Smooth muscle cell (in vitro differentiated cells): ENCODE measurements at regions not wholly inside any gene's neighbourhood (a gene's known extent, or its start where the extent isn't known, plus 50 kb on each side); places are given as distances from the start of the nearest gene placed in this dataset.

ENCODE experiments used
- DNase-seq: peaks from one replicate; lab custom pipeline; 2025; ENCODE audit not compliant: unreplicated experiment; lab: John Stamatoyannopoulos, UW
- H2AFZ ChIP-seq: fragments of 200-600 bp; sonication (generic); 2 replicates; pipeline ENCODE4 v1.6.0; 2016; ENCODE audit warnings: antibody characterized with exemption, low read depth, mild to moderate bottlenecking
- H3F3A ChIP-seq: fragments of 200-600 bp; sonication (generic); 2 replicates; pipeline ENCODE4 v1.6.0; 2017; ENCODE audit warnings: antibody characterized with exemption, low read depth
- H3K27ac ChIP-seq: fragments of 200-600 bp; sonication (generic); 2 replicates; pipeline ENCODE4 v1.5.1; 2016; ENCODE audit warnings: low read depth, mild to moderate bottlenecking
- H3K27me3 ChIP-seq: fragments of 200-600 bp; sonication (generic); 2 replicates; pipeline ENCODE4 v1.6.1; 2016; ENCODE audit warnings: low read depth, mild to moderate bottlenecking
- H3K36me3 ChIP-seq: fragments of 200-600 bp; sonication (generic); 2 replicates; pipeline ENCODE4 v1.5.1; 2016; ENCODE audit warnings: low read depth
- H3K4me1 ChIP-seq: fragments of 200-600 bp; sonication (generic); 2 replicates; pipeline ENCODE4 v1.5.1; 2016; ENCODE audit warnings: low read depth
- H3K4me2 ChIP-seq: fragments of 200-600 bp; sonication (generic); 2 replicates; pipeline ENCODE4 v1.6.0; 2016; ENCODE audit warnings: mild to moderate bottlenecking
- H3K4me3 ChIP-seq: fragments of 200-600 bp; sonication (generic); 2 replicates; pipeline ENCODE4 v1.5.1; 2016; ENCODE audit warnings: mild to moderate bottlenecking
- H3K79me2 ChIP-seq: fragments of 200-600 bp; sonication (generic); 2 replicates; pipeline ENCODE4 v1.6.0; 2016; ENCODE audit warnings: low read depth, mild to moderate bottlenecking
- H3K9ac ChIP-seq: fragments of 200-600 bp; sonication (generic); 2 replicates; pipeline ENCODE4 v1.6.0; 2016; ENCODE audit warnings: low read depth
- H3K9me3 ChIP-seq: fragments of 200-600 bp; sonication (generic); replicated peaks from 2 replicates; pipeline ENCODE4 v1.5.1; 2016; ENCODE audit warnings: low read depth
- H4K20me1 ChIP-seq: fragments of 200-600 bp; sonication (generic); 2 replicates; pipeline ENCODE4 v1.6.0; 2016; ENCODE audit warnings: low read depth
- CTCF ChIP-seq: fragments of 200-600 bp; sonication (generic); IDR thresholded peaks from 2 replicates; pipeline ENCODE4 v1.5.1; 2017; ENCODE audit warnings: borderline replicate concordance, mild to moderate bottlenecking, antibody characterized with exemption; ENCODE audit not compliant: insufficient read depth, poor library complexity, severe bottlenecking
- WGBS: methylation state at CpG from one replicate; pipeline ENCODE4 v1.1.7; 2016; ENCODE audit warnings: low lambda C conversion rate; 5-methylcytosine and 5-hydroxymethylcytosine counted together

DNA sequence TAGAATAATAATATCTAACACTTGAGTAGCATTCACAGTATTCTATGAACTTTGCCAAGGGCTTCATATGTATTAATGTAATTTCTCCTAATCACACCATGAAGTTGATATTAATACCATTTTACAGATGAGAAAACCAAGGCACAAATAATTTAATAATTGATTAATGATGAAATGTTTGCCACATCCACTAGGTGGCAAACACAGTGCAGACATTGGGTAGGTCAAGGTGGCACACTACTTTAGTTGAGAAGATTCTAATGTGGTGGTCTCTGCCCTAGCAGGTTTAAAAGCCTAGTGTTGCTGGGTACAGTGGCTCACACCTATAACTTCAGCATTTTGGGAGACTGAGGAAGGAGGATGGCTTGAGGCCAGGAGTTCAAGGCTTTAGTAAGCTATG, 412.4 kb downstream of the SUCLA2 start:
- TF ChIP-seq CTCF = peak; percentile 4
- no peak overlapping the region for H2AFZ ChIP-seq

DNA sequence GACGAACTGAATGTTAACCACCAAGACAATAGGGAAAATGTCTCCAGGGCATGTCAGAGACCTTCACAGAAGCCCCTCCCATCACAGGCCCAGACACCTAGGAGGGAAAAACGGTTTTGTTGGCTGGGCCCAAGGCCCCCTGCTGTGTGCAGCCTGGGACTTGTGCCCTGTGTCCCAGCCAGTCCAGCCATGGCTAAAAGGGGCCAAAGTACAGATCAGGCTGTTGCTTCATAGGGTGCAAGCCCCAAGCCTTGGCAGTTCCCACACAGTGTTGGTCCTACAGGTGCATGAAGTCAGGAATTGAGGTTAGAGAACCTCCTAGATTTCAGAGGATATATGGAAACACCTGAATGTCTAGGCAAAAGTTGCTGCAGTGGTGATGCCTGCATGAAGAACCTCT, 428.7 kb downstream of the SUCLA2 start:
- no peak overlapping the region for H3K4me2 ChIP-seq
- no peak overlapping the region for H3K27ac ChIP-seq
- peaks cover 15% of the 10 kb centered on the region for H3K9me3 ChIP-seq
- H3K4me3 ChIP-seq = no peak overlapping the region
- H3K9ac ChIP-seq = no peak overlapping the region
- H3K4me1 ChIP-seq = no peaks in the 10 kb centered on the region
- no peaks in the 10 kb centered on the region for H3K79me2 ChIP-seq
- H3K36me3 ChIP-seq = no peaks in the 10 kb centered on the region
- no peaks in the 10 kb centered on the region for H3F3A ChIP-seq
- no peak overlapping the region for H2AFZ ChIP-seq
- WGBS = 78% methylated on average over 2 of the region's 2 CpGs
- no peak for DNase-seq
- TF ChIP-seq CTCF = no peak
- H4K20me1 ChIP-seq = no peaks in the 10 kb centered on the region
- no peaks in the 10 kb centered on the region for H3K27me3 ChIP-seq

More for the DNA sequence above, 412.4 kb downstream of the SUCLA2 start:
- no peaks in the 10 kb centered on the region for H3K4me1 ChIP-seq
- H3K4me2 ChIP-seq = no peak overlapping the region
- H3K36me3 ChIP-seq = no peaks in the 10 kb centered on the region
- no peaks in the 10 kb centered on the region for H3K27me3 ChIP-seq
- no peaks in the 10 kb centered on the region for H3K79me2 ChIP-seq
- no peak overlapping the region for H3K4me3 ChIP-seq
- no peak for DNase-seq
- H3F3A ChIP-seq = no peaks in the 10 kb centered on the region
- H4K20me1 ChIP-seq = no peaks in the 10 kb centered on the region
- H3K27ac ChIP-seq = no peak overlapping the region
- no peaks in the 10 kb centered on the region for H3K9me3 ChIP-seq
- no peak overlapping the region for H3K9ac ChIP-seq

GRCh38 chr13:47564041-47564440, 437.0 kb downstream of the SUCLA2 start:
- Histone ChIP-seq H3K4me3 (no peak overlapping the region), H3K79me2 (no peaks in the 10 kb centered on the region), H3K4me2 (no peak overlapping the region), H3K9me3 (no peaks in the 10 kb centered on the region), H3F3A (no peaks in the 10 kb centered on the region), H4K20me1 (no peaks in the 10 kb centered on the region), H2AFZ (no peak overlapping the region), H3K27me3 (no peaks in the 10 kb centered on the region), H3K36me3 (no peaks in the 10 kb centered on the region), H3K4me1 (no peaks in the 10 kb centered on the region), H3K27ac (no peak overlapping the region), H3K9ac (no peak overlapping the region)
- DNase-seq = no peak
- 47% methylated on average over 7 of the region's 7 CpGs for WGBS
- no peak for TF ChIP-seq CTCF

DNA sequence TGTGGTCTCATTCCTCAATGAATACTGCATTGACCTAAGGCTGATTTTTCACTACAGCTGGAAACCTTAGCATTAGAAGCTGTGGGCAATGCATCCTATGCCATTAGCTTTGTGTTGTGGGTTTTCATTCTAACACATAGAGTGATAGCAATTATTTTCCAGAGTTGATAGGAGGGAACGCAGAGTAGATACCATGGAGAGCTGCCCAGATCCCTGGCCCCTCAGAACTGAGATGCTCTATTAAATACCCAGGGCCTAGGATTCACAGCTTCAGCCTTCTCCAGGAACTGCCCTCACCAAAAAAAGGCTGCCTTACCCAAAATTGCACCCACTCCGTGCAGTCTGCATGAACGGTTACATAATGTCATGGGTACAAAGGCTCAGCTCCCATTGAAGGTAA, 444.4 kb downstream of the SUCLA2 start:
- Histone ChIP-seq H2AFZ (no peak overlapping the region), H3K9me3 (no peaks in the 10 kb centered on the region), H3F3A (no peaks in the 10 kb centered on the region), H3K9ac (no peak overlapping the region), H3K4me1 (peaks cover 5% of the 10 kb centered on the region), H3K4me3 (no peak overlapping the region), H3K36me3 (no peaks in the 10 kb centered on the region), H4K20me1 (no peaks in the 10 kb centered on the region), H3K27me3 (no peaks in the 10 kb centered on the region), H3K4me2 (no peak overlapping the region), H3K27ac (no peak overlapping the region), H3K79me2 (no peaks in the 10 kb centered on the region)
- no peak for TF ChIP-seq CTCF
- WGBS = 93% methylated on average over 3 of the region's 3 CpGs
- no peak for DNase-seq
